ENCODE measurements at regions not wholly inside any gene's neighbourhood (a gene's known extent, or its start where the extent isn't known, plus 50 kb on each side); places are given as distances from the start of the nearest gene placed in this dataset.

- DNase-seq (no peak), ATAC-seq (no peak)
- H3K27me3 Mint-ChIP-seq (ENCODE audit: low read depth in 2 of 2): peaks cover 18 to 34% of the 10 kb centered on the region in 2 donors
- H3K9me3 Mint-ChIP-seq: no peaks in the 10 kb centered on the region
- no peak for TF ChIP-seq CTCF (IDR thresholded peaks at IDR 0.05)
- Histone ChIP-seq H3K27ac (ENCODE audit: low read length) (no peak overlapping the region), H3K9me3 (ENCODE audit: control insufficient read depth, insufficient read depth, low read length) (no peaks in the 10 kb centered on the region), H3K4me1 (ENCODE audit: control insufficient read depth, insufficient read depth, low read length) (no peaks in the 10 kb centered on the region), H3K4me3 (ENCODE audit: low read length) (no peak overlapping the region), H3K36me3 (ENCODE audit: control insufficient read depth, insufficient read depth, low read length) (no peaks in the 10 kb centered on the region), H3K27me3 (ENCODE audit: control insufficient read depth, insufficient read depth, low read length) (no peaks in the 10 kb centered on the region)
- no peak overlapping the region for H3K4me3 Mint-ChIP-seq
- WGBS (ENCODE audit: insufficient coverage): 85% methylated on average over 1 of the region's 1 CpG
- H3K4me1 Mint-ChIP-seq: no peaks in the 10 kb centered on the region
- no peak overlapping the region for H3K27ac Mint-ChIP-seq
- intact Hi-C loops (cut with micrococcal nuclease): no loop called here
- H3K36me3 Mint-ChIP-seq: no peaks in the 10 kb centered on the region
These were observed 58.3 kb downstream of the CXCL12 start for GRCh38 chr10:44326474-44327030.

- Histone ChIP-seq H3K27me3 (ENCODE audit: control insufficient read depth, insufficient read depth, low read length) (no peaks in the 10 kb centered on the region), H3K27ac (ENCODE audit: low read length) (no peak overlapping the region), H3K36me3 (ENCODE audit: control insufficient read depth, insufficient read depth, low read length) (no peaks in the 10 kb centered on the region), H3K9me3 (ENCODE audit: control insufficient read depth, insufficient read depth, low read length) (no peaks in the 10 kb centered on the region), H3K4me1 (ENCODE audit: control insufficient read depth, insufficient read depth, low read length) (no peaks in the 10 kb centered on the region), H3K4me3 (ENCODE audit: low read length) (no peak overlapping the region)
- TF ChIP-seq CTCF (IDR thresholded peaks at IDR 0.05): no peak
- DNase-seq (no peak), ATAC-seq (no peak)
- Mint-ChIP-seq H3K4me1 (no peaks in the 10 kb centered on the region), H3K36me3 (no peaks in the 10 kb centered on the region), H3K4me3 (no peak overlapping the region), H3K27ac (no peak overlapping the region), H3K27me3 (ENCODE audit: low read depth in 2 of 2) (peaks cover 18 to 34% of the 10 kb centered on the region in 2 donors), H3K9me3 (no peaks in the 10 kb centered on the region)
- intact Hi-C loops (cut with micrococcal nuclease): no loop called here
- 50% methylated on average over 5 of the region's 6 CpGs for WGBS (ENCODE audit: insufficient coverage)
These were observed 59.1 kb downstream of the CXCL12 start for GRCh38 chr10:44325596-44326307.

DNA sequence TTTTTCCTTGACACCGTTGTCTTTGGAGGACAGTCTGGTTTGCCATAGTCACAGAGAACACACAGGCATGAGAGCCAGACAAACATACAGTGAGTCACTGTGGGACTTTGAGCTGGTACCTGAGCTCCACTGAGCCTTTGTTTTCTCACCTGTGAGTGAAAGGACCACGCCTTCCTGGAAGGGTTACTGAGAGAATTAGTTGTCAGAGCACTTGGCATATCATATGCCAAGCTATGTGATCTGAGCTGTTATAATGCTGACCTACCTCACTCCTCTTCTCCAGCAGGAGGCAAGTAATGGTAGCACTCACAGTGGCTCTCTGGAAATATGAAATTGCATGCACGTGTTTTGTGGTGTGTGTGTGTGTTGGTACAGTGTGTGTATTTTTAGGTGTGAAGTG, 59.7 kb downstream of the CXCL12 start:
- no peaks in the 10 kb centered on the region for H3K9me3 Mint-ChIP-seq
- Histone ChIP-seq H3K36me3 (ENCODE audit: control insufficient read depth, insufficient read depth, low read length) (no peaks in the 10 kb centered on the region), H3K27me3 (ENCODE audit: control insufficient read depth, insufficient read depth, low read length) (no peaks in the 10 kb centered on the region), H3K4me1 (ENCODE audit: control insufficient read depth, insufficient read depth, low read length) (no peaks in the 10 kb centered on the region), H3K9me3 (ENCODE audit: control insufficient read depth, insufficient read depth, low read length) (no peaks in the 10 kb centered on the region), H3K4me3 (ENCODE audit: low read length) (no peak overlapping the region), H3K27ac (ENCODE audit: low read length) (no peak overlapping the region)
- no peak overlapping the region for H3K4me3 Mint-ChIP-seq
- ATAC-seq: no peak
- H3K27ac Mint-ChIP-seq: no peak overlapping the region
- WGBS (ENCODE audit: insufficient coverage): 94% methylated on average over 3 of the region's 3 CpGs
- intact Hi-C loops (cut with micrococcal nuclease): no loop called here
- H3K36me3 Mint-ChIP-seq: no peaks in the 10 kb centered on the region
- no peaks in the 10 kb centered on the region for H3K4me1 Mint-ChIP-seq
- peaks cover 20 to 34% of the 10 kb centered on the region in 2 donors for H3K27me3 Mint-ChIP-seq (ENCODE audit: low read depth in 2 of 2)
- TF ChIP-seq CTCF (IDR thresholded peaks at IDR 0.05): no peak
- no peak for DNase-seq

DNA sequence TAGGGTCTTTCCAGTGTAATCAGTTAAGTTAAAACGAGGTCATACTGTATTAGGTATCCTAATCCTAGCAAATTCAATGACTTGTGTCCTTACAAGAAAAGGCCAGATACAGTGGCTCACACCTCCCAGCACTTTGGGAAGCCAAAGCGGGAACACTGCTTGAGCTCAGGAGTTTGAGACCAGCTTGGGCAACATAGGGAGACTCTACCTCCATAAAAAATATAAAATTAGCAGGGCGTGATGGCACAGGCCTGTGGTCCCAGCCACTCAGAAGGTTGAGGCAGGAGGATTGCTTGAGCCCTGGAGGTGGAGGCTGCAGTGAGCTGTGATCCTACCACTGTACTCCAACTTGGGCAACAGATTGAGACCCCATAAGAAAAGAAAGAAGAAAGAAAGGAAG, 61.1 kb downstream of the CXCL12 start:
- no peak for DNase-seq
- H3K27ac Mint-ChIP-seq: no peak overlapping the region
- Histone ChIP-seq H3K36me3 (ENCODE audit: control insufficient read depth, insufficient read depth, low read length) (no peaks in the 10 kb centered on the region), H3K4me1 (ENCODE audit: control insufficient read depth, insufficient read depth, low read length) (no peaks in the 10 kb centered on the region), H3K9me3 (ENCODE audit: control insufficient read depth, insufficient read depth, low read length) (no peaks in the 10 kb centered on the region), H3K27ac (ENCODE audit: low read length) (no peak overlapping the region), H3K4me3 (ENCODE audit: low read length) (no peak overlapping the region), H3K27me3 (ENCODE audit: control insufficient read depth, insufficient read depth, low read length) (no peaks in the 10 kb centered on the region)
- no peak for TF ChIP-seq CTCF (IDR thresholded peaks at IDR 0.05)
- H3K4me1 Mint-ChIP-seq: no peaks in the 10 kb centered on the region
- H3K36me3 Mint-ChIP-seq: no peaks in the 10 kb centered on the region
- no peak for ATAC-seq
- H3K4me3 Mint-ChIP-seq: no peak overlapping the region
- intact Hi-C loops (cut with micrococcal nuclease): no loop called here
- 89% methylated on average over 3 of the region's 3 CpGs for WGBS (ENCODE audit: insufficient coverage)
- H3K9me3 Mint-ChIP-seq: no peaks in the 10 kb centered on the region
- peaks cover 20 to 35% of the 10 kb centered on the region in 2 donors for H3K27me3 Mint-ChIP-seq (ENCODE audit: low read depth in 2 of 2)
